ENCODE measurements at regions not wholly inside any gene's neighbourhood (a gene's known extent, or its start where the extent isn't known, plus 50 kb on each side); places are given as distances from the start of the nearest gene placed in this dataset.

DNA sequence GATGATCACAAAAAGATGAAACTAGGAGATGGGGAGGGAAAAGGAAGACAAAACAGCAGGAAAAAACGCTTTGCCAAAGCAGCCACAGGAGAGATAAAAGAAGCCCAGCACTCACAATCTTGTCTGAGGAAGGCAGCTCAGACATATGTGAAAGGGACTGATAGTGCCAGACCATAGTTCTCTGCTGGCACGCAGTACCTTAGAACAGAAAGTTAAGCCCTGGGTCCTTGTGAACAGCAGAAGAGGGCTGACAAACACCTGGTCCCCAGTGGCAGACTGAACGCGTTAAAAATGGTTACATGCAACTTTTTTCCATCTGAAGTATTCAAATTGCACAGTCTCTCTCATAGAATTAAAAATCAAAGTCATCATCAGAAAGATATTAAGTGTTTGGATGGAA lies 433.2 kb upstream of the ADAMTS5 start:
- Histone ChIP-seq H3K4me3 (ENCODE audit: low read depth, low read length) (no peak overlapping the region), H3K27me3 (ENCODE audit: insufficient read depth, low read depth, severe bottlenecking) (peaks cover 86% of the 10 kb centered on the region), H3K9me3 (ENCODE audit: severe bottlenecking) (no peaks in the 10 kb centered on the region), H3K27ac (no peak overlapping the region), H3K36me3 (no peaks in the 10 kb centered on the region)
- no peak for DNase-seq
- TF ChIP-seq CTCF (IDR thresholded peaks at IDR 0.05; ENCODE audit: low read depth, low read length) = no peak

DNA sequence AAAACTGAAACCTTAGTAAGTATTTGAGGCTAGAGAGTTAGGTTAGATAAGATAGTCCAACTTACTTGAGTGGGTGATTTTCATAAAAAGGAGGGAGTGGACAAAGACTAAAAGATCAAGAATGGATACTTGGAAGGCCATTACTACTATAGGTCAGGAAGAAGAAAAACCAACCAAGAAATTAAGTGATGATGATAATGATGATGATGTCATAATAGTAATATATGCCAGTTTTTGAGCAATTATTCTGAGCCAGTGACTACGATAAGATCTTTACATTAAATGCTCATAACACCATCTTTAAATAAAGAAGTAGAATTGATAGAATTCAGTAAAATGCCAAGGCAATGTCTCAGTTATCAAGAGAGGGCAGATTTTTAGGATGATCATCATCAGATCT lies 430.7 kb upstream of the ADAMTS5 start:
- Histone ChIP-seq H3K27me3 (ENCODE audit: insufficient read depth, low read depth, severe bottlenecking) (peaks cover 72% of the 10 kb centered on the region), H3K27ac (no peak overlapping the region), H3K9me3 (ENCODE audit: severe bottlenecking) (no peaks in the 10 kb centered on the region), H3K36me3 (no peaks in the 10 kb centered on the region), H3K4me3 (ENCODE audit: low read depth, low read length) (no peak overlapping the region)
- TF ChIP-seq CTCF (IDR thresholded peaks at IDR 0.05; ENCODE audit: low read depth, low read length) = no peak
- DNase-seq = no peak

DNA sequence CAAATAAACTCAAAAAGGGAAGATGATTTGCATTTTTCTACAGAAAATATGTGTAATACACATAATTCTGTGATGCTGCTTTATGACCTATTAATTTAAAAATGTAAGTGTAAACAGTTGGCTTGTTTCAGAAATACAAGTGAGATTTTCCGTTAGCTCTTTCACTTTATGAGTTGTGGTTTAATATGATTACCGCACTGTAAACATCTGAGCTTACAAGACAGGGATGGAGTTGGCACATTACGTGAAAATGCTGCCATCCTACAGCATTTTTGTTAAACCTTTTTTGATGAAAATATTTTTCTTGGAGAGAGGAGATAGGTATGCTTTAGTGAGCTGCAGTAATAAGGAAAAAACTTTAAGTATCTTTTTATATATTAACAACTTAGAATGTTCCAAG lies 426.8 kb upstream of the ADAMTS5 start:
- TF ChIP-seq CTCF (IDR thresholded peaks at IDR 0.05; ENCODE audit: low read depth, low read length) = no peak
- no peaks in the 10 kb centered on the region for H3K36me3 ChIP-seq
- H3K27ac ChIP-seq = no peak overlapping the region
- H3K27me3 ChIP-seq (ENCODE audit: insufficient read depth, low read depth, severe bottlenecking) = peaks cover 68% of the 10 kb centered on the region
- no peak for DNase-seq
- H3K4me3 ChIP-seq (ENCODE audit: low read depth, low read length) = no peak overlapping the region
- H3K9me3 ChIP-seq (ENCODE audit: severe bottlenecking) = no peaks in the 10 kb centered on the region

GRCh38 chr21:27391990-27392389 lies 425.1 kb upstream of the ADAMTS5 start:
- no peaks in the 10 kb centered on the region for H3K9me3 ChIP-seq (ENCODE audit: severe bottlenecking)
- DNase-seq = no peak
- H3K27ac ChIP-seq = no peak overlapping the region
- H3K4me3 ChIP-seq (ENCODE audit: low read depth, low read length) = no peak overlapping the region
- TF ChIP-seq CTCF (IDR thresholded peaks at IDR 0.05; ENCODE audit: low read depth, low read length) = no peak
- peaks cover 61% of the 10 kb centered on the region for H3K27me3 ChIP-seq (ENCODE audit: insufficient read depth, low read depth, severe bottlenecking)
- H3K36me3 ChIP-seq = no peaks in the 10 kb centered on the region

GRCh38 chr21:27390384-27390783 lies 423.5 kb upstream of the ADAMTS5 start:
- Histone ChIP-seq H3K9me3 (ENCODE audit: severe bottlenecking) (no peaks in the 10 kb centered on the region), H3K36me3 (no peaks in the 10 kb centered on the region), H3K4me3 (ENCODE audit: low read depth, low read length) (no peak overlapping the region), H3K27me3 (ENCODE audit: insufficient read depth, low read depth, severe bottlenecking) (peaks cover 61% of the 10 kb centered on the region), H3K27ac (no peak overlapping the region)
- DNase-seq = no peak
- no peak for TF ChIP-seq CTCF (IDR thresholded peaks at IDR 0.05; ENCODE audit: low read depth, low read length)

- Histone ChIP-seq H3K4me3 (ENCODE audit: low read depth, low read length) (no peak overlapping the region), H3K27me3 (ENCODE audit: insufficient read depth, low read depth, severe bottlenecking) (peaks cover 68% of the 10 kb centered on the region), H3K27ac (no peak overlapping the region), H3K36me3 (no peaks in the 10 kb centered on the region), H3K9me3 (ENCODE audit: severe bottlenecking) (no peaks in the 10 kb centered on the region)
- no peak for DNase-seq
- TF ChIP-seq CTCF (IDR thresholded peaks at IDR 0.05; ENCODE audit: low read depth, low read length) = no peak
These were observed 421.9 kb upstream of the ADAMTS5 start for GRCh38 chr21:27388825-27389224.
